Astrocyte of the spinal cord (primary cell): ENCODE measurements at regions not wholly inside any gene's neighbourhood (a gene's known extent, or its start where the extent isn't known, plus 50 kb on each side); places are given as distances from the start of the nearest gene placed in this dataset.

Source experiments
- DNase-seq: peaks from one replicate; pipeline ENCODE4 v3.0.0; 2011; ENCODE audit warnings: low read depth, low spot score
- H3K4me3 ChIP-seq: 2 replicates; pipeline ENCODE4 v1.5.1; 2011; ENCODE audit warnings: low read depth, mild to moderate bottlenecking, low read length, moderate library complexity
- in situ Hi-C: cut with HindIII; loops from 2 replicates; pipeline ENCODE4 v1.10.0; 2017; ENCODE audit warnings: low sequenced_read_pairs
- TF ChIP-seq, protein P1 (sequence below): IDR thresholded peaks from 2 replicates; pipeline ENCODE4 v1.5.1; 2012; ENCODE audit warnings: low read depth, mild to moderate bottlenecking, low read length, inconsistent platforms

DNA sequence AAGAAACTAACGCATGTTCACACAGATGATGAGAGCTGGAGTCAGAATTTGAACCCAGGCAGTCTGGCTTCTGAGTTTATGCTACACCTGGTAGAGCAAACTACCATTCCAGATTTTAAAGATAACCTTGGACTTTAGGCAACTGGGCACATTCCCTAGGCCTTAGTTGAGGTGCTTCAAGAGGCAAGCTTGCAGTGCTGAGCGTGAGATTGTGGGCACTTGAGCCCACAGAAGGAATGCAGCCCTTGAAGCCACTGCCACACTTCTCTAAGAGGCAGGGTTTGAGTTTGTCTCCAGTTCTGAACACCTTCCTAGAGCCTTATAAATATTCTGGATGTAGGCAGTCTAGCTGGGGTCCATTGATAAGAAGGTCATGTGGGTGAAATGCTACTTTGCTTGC lies 216.1 kb upstream of the SLC14A2 start:
- DNase-seq, result no peak
- in situ Hi-C loops, result no loop called here
- TF ChIP-seq, protein P1, sequence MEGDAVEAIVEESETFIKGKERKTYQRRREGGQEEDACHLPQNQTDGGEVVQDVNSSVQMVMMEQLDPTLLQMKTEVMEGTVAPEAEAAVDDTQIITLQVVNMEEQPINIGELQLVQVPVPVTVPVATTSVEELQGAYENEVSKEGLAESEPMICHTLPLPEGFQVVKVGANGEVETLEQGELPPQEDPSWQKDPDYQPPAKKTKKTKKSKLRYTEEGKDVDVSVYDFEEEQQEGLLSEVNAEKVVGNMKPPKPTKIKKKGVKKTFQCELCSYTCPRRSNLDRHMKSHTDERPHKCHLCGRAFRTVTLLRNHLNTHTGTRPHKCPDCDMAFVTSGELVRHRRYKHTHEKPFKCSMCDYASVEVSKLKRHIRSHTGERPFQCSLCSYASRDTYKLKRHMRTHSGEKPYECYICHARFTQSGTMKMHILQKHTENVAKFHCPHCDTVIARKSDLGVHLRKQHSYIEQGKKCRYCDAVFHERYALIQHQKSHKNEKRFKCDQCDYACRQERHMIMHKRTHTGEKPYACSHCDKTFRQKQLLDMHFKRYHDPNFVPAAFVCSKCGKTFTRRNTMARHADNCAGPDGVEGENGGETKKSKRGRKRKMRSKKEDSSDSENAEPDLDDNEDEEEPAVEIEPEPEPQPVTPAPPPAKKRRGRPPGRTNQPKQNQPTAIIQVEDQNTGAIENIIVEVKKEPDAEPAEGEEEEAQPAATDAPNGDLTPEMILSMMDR, result no peak
- H3K4me3 ChIP-seq, result no peak overlapping the region

DNA sequence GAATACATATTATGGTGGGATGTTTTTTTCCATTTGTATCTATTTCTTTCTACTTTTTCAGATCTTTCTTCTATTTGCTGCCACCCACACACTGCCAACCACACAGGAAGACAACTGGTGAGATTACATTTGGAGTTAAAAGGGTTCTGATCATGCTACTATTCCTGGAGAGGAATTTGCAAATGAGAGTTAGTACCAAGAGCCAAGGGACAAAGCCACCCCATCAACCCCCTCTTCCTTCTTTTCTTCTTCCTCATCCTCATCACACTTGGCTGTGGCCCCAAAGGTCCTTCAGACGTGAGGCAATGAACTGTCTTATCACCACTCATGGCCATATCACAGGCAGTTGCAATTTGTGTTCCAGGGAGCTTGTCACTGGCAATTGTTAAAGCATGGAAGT lies 215.6 kb upstream of the SLC14A2 start:
- no peak overlapping the region for H3K4me3 ChIP-seq
- TF ChIP-seq, protein P1, result no peak
- in situ Hi-C loops, result no loop called here
- no peak for DNase-seq

DNA sequence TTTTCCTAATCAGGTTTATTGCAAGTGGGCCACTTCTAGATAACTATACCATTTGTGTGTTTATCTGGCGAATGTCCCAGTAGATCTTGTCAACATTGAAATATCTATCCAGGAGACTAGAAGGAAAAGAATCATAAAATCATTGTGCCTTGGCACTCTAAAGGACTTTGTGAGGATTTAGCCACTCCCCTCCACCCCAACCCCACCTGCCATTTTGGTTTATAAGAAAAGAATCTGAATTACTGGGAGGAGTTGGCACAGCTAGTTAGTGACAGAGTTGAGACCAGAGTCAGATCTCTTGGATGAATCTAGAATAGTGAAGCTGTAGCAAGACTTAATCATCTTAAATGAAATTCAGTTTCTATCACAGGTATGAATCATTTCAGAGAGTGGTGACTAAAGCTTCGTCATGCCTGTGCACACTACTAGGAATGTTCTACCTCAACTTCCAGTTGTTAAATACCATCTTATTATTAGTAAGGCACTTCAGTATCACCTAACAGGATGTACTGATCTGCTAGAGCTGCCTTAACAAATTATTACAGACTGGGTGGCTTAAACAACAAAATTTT lies 212.7 kb upstream of the SLC14A2 start:
- peak; percentile 82 for DNase-seq
- H3K4me3 ChIP-seq, result no peak overlapping the region
- in situ Hi-C loops, result no loop called here
- TF ChIP-seq, protein P1, result no peak

DNA sequence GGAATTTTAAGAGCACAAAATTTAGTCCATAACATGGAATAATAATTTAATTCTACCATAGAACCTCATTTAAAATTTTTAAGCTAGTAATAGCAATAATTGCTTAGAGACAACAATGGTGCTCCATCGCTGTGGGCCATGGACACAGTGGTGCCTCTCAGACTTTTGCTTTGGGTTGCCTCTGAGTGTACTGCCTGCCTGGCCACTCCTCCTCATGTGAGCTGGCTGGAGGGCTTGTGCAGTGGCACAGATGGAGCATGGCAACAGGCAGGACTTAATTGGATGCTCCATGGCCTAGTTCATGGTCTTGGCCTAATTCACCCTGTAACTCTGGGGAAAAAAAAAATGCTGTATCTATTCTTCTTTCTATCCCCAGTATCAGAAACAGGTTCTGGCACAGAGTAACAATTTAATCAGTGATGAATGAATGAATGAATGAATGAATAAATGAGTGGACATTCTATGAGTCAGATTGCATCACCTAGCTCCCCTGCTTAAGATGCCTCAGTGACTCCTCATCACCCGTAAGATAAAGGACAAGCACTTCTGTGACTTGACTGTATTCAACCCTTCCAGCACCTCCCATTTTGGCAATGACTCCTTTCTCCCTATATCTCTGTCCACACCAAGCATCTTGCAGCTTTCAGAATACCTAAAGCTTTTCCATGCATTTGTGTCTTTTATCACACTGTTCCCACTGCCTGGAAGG lies 211.8 kb upstream of the SLC14A2 start:
- no peak for DNase-seq
- in situ Hi-C loops, result no loop called here
- H3K4me3 ChIP-seq, result no peak overlapping the region
- TF ChIP-seq, protein P1, result no peak

DNA sequence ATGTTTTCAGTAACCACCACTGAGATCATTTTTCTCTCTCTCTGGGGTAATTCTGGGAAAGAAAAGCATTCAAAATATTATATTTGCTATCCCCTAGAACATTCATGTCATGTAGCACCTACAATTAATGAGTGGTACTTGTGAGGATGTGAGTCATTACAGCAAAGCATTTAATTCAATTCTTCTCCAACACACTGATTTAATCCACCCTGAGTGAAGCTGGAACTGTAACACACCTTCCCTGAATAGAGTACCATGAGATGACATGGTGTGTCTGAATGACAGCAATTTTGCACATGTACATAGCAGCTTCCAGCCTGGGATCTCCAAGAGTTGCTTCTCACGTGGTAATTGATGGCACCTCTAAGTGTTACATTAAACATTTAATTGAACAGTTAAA lies 207.1 kb upstream of the SLC14A2 start:
- H3K4me3 ChIP-seq, result no peak overlapping the region
- TF ChIP-seq, protein P1, result no peak
- DNase-seq, result no peak
- in situ Hi-C loops, result no loop called here

DNA sequence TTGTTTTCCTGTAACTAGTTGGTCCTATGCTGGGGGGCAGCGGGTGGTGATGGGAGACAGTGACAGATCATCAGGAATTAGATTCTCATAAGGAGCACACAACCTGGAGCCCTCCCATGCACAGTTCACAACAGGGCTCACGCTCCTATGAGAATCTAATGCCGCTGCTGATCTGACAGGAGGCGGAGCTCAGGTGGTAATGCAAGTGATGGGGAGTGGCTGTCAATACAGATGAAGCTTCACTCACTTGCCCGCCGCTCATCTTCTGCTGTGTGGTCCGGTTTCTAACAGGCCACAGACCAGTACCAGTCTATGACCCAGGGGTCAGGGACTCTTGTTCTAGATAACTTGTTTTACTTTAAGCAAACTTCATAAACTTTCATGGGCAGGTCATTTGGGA lies 205.3 kb upstream of the SLC14A2 start:
- in situ Hi-C loops, result no loop called here
- no peak overlapping the region for H3K4me3 ChIP-seq
- TF ChIP-seq, protein P1, result no peak
- no peak for DNase-seq
